Left ventricle myocardium superior (tissue), 1 donor: ENCODE measurements at regions not wholly inside any gene's neighbourhood (a gene's known extent, or its start where the extent isn't known, plus 50 kb on each side); places are given as distances from the start of the nearest gene placed in this dataset.
A peak's percentile ranks its signal among the peaks of the same experiment; 100 is the strongest.
"Not testable (repeated sequence)": the region's sequence is repeated elsewhere in the genome, so short reads cannot be mapped to it uniquely, and the experiment has no call there.

Source experiments
- ATAC-seq: fragments of 200-7000 bp; cut with Tn5 transposase; one replicate; pipeline ENCODE4 v1.9.1; 2020; ENCODE audit warnings: mild to moderate bottlenecking, moderate library complexity
- DNase-seq: peaks from one replicate; pipeline ENCODE4 v3.0.0-alpha.2; 2020
- intact Hi-C: fragments of 100-400 bp; cut with micrococcal nuclease; formaldehyde crosslinking; loops from one replicate; pipeline ENCODE4 v1.11.0; 2022
- donor health status: DM: no; HTN: yes; CAD: no; lungs with severe emphysema.

DNA sequence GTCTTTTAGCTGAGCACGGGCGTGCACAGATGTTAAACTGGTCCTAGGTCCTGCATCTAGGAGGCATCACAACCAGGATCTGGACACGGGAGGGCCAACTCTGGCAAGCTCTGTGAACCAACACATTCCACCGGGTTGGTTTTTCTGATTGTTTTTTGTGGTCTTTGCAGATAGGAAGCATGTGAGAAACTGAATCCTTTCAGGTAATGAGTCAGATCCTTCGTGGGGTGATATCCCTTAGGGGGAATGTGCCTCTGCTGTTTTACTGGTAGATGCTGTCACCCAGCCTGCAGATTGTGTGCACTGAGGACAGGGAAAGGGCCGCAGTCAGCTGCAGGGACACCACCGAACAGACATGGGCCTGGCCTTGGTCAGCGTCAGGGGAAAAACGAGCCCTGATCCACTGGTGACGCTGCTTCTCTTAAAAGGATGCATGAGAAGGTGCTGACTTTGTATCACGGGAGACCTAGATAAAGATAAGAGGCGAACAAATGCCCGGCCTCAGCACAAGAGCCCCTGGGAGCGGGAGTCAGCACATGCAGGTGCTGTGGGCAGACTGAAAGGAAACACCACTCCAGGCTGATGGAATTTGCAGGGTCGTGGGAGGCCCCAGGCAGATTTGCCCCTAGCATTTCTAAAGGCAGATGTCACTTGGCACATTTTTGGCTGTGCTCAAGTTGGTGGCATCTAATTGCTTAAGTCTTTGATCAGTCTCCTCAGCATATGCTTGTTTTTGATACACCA lies 51.1 kb downstream of the DOP1B start:
- ATAC-seq (no peak), DNase-seq (no peak)
- intact Hi-C loops: loop anchor here (5.0 kb wide), 1 partner anchor 65 kb away; no protein-coding TSS in a partner anchor

DNA sequence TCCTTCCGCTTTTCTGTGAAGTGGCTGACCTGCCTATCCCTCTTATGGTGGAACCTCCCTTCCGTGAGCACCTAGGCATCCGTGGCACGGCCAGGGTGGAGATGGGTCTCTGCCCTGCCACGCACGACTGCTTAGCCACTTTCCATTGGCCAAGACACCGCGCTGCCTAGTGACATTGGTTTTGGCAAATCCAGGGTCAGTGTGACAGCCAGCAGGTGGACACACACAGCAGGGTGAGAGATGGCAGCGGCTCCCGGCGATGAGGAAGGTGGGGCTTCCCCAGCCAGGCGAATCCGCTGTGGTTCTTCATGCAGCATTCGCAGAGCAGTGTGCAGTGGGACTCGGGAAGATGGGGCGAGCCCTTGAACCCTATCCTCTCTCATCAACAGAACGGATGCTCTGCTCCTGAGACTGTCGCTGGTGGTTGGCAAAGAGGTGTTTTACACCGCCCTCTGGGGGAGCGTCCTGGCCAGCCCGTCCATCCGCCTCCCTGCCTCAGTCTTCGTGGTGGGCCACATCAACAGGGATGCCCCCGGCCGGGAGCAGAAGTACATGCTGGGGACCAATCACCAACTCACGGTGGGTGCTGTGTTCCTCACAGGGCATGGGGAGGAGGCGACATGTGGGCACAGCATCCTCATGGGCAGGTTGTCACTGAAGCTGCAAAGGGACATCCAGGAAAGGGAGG lies 51.8 kb downstream of the DOP1B start:
- intact Hi-C loops: loop anchor here (5.0 kb wide), 1 partner anchor 66 kb away; no protein-coding TSS in a partner anchor
- no peak for ATAC-seq
- DNase-seq: no peak

DNA sequence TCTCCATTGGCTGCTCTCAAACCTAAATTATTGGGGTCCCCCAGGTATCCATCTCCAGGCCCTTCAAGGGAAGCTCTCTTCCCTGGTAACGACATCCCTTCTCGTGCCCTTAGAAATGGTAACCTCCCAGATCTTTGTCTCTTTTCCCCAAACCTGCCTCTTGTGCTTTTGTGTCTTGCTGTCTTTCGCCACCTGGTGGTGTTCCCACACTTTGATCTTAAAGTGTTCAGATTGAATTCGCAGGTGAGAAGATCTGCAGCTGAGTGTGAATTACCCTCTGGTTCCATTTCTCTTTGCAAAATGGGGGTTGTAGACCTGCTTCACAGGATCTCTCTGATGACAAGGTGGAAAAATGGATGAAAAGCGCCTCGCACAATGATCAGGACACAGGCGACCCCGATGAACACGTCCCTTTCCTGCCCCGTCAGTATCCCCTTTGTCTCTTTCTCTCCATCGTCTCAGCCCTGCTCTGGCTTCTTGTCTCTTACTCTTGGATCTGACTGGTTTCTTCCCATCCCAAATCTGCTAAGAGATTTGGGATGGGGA lies 53.1 kb downstream of the DOP1B start:
- ATAC-seq (no peak), DNase-seq (no peak)

DNA sequence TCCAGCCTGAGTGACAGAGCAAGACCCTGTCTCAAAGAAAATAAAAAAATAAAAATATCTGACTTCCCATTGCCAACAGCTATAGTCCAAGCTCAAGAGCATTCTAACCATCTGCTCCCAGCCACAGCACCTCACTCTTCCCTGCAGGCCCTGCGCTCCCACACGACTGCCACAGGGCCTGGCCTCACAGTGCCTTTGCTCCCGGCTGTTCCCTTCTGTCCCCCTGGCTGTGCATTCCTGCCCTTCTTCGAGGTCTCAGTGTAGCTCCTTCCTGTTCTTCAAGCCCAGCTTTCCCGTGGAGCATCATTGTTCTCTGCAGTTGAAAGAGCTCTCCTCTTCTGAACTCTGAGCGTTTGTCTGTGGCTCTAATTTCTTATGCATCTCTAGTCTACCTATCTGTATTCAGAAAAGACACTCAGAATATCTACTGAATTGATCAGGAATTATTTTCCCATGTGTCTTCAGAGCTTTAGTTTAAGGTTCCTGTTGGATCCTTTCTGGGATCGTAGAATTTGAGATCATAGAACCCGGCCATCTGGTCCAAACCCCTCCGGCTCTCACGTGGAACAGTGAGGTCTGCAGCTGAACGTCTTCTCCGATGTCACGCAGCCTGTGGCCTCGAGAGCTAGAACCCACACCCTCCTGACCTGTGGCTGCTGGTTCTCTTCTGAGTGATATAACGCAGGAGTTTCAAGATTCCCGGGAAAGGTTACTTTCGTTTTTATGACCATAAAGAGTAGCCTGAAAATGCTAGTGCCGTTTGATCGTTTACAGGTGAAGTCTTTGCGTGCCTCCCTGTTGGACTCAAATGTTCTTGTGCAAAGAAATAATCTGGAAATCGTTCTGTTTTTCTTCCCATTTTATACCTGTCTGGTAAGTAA lies 54.4 kb downstream of the DOP1B start:
- intact Hi-C loops: no loop called here
- ATAC-seq (no peak), DNase-seq (no peak)

More for the DNA sequence above, 53.1 kb downstream of the DOP1B start:
- intact Hi-C loops: loop anchor here (5.0 kb wide), 1 partner anchor 67 kb away; no protein-coding TSS in a partner anchor

DNA sequence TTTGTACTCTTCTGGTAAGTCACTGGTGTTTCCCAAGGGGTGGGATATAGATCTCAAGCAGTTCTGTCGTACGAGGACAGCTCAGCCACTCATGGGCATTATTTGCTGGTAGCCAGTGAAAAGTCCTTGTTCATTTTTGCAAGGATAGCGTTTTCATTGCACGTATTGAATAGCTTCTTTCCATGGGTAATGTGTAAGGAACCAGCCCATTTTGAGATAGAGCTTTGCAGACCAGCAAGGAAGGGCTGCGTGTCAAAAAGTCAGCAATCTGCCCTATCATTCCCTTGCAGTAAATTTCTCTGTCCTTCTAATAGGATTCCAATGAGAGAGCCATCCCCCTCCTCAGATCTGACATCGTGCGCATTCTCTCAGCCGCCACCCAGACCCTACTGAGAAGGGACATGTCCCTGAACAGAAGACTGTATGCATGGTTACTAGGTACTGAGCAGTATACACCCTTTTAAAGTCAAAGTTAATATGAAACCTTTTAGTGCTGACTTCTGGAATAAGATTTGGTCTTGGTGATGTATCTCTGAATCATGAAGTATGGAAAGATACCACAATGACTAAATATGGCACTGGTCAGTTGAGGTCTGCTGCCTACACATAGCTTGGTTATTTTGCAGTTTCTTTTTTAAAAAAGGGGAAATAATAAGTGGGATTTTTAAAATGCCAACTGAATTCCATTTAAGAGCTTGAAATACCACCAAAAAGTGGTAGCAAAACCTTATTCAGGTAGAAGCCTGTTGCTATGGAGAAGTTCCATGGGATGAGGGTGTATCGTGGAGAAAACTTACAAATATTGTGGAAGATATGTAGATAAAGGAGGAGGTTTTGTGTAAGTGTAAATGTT lies 55.3 kb downstream of the DOP1B start:
- DNase-seq (no peak), ATAC-seq (no peak)
- intact Hi-C loops: no loop called here

DNA sequence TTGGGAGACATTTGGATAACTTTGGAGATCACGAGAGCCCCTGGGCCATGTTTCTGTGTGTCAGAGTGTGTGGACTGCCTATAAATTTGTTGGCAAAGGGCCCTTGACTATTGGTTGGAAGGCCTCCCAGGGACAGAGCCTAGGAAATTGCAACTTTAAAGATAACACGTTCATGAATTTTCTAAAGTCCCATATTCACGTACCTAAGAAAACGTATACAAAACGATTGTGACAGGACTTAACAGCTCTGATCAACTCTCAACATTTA lies 55.8 kb downstream of the DOP1B start:
- no peak for ATAC-seq
- no peak for DNase-seq
- intact Hi-C loops: no loop called here

DNA sequence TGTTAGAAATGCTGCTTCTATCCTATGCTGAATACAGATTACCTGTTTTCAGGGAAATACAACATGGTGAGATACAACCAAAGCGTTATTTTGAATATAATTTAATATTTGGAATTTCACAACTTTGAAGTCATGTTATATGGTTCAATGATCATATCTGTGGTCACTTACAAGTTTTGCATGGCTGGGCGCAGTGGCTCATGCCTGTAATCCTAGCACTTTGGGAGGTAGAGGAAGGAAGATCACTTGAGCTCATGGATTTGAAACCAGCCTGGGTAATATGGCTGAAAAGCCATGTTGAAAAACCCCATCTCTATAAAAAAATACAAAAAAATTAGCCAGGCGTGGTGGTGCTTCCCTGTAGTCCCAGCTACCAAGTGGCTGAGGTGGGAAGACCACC lies 57.9 kb downstream of the DOP1B start:
- intact Hi-C loops: no loop called here
- no peak for ATAC-seq
- no peak for DNase-seq

DNA sequence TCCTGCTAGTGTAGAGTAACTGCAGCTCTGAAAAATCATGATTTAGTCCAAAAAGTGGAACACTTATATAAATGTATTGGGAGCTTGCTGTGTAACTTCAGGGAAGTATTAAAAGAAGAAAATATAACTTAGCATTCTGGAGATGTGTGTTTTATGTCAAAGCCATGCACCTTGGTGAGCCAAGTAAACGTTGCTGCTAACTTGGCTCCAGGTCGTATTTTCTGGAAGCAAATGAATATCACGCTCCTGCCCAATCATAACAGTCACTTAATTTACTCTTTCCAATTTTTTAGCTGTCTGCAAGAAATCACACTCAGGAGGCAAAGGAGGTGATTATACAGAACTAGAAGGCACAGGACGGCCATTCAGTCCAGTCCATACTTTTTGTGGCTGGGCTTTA lies 61.1 kb downstream of the DOP1B start:
- intact Hi-C loops: no loop called here
- DNase-seq (no peak), ATAC-seq (no peak)

DNA sequence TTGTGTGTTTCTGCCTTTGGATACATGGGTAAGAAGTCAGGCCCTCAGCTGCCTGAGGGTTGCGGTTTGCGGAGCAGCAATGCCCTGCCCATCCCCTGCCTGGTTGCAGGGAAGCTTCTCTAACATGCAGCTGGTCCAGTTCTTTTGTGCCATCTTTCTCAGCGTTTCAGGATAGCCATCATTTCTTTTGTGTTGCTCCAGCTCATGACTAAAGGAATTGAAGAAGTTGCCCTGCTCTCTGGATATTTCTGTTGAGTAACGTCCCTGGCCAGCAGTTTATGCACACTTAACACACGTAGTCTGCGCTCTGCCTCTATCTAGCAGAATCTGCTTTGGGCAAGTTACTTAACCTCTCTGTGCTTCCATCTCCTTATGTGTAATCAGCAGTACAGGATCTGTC lies 62.1 kb downstream of the DOP1B start:
- intact Hi-C loops: no loop called here
- ATAC-seq: no peak
- no peak for DNase-seq

DNA sequence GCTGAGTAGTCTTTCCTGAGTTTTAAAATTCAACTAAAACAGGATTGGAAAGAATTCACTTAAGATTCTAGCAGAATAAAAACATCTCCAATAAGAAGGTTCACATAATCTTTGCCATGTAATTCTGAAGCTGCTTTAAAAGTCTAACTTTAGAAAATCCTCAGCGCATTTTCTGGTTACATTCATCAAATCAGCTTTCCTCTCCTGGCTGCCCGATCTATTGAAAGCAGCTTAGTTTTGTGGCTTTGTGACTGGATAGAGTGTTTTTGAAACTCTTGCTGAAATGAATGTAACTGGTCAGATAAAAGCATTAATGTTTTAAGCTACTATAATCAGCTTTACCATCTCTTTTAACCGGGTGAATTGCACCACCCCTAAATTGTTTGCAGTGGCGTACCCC lies 66.8 kb downstream of the DOP1B start:
- intact Hi-C loops: no loop called here
- DNase-seq: no peak
- ATAC-seq: no peak

DNA sequence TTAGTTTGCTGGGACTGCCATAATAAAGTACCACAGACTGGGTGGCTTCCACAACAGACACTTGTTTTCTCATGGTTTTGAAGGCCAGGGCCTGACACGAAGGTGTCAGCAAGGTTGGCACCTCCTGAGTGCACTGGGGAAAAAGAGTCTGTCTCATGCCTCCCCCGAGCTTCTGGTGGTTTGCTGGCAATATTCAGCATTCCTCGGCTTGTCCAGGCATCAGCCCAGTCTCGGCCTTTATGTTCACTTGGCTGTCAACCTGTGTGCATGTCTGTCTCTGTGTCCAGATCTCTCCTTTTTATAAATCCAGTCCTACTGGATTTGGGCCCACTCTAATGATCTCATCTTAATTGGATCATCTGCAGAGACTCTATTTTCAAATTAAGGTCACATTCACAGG lies 72.6 kb downstream of the DOP1B start:
- intact Hi-C loops: no loop called here
- DNase-seq (no peak), ATAC-seq (peak; percentile 34)

DNA sequence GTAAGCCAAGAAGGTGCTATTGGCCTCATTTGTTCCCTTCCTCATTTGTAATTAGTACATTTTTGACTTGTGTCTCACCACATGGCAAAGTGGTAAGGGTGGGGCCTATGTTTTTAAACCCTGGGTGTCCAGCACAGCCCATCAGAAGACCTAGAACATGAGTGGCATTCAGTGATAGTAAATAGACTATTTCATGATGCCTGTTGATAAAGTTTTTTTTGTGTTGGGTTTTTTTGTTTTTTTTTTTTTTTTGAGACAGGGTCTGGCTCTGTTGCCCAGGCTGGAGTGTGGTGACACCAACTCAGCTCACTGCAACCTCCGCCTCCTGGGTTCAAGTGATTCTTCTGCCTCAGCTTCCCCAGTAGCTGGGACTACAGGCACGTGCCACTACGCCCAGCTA lies 74.8 kb downstream of the DOP1B start:
- ATAC-seq, DNase-seq, intact Hi-C loops: not testable (repeated sequence)

DNA sequence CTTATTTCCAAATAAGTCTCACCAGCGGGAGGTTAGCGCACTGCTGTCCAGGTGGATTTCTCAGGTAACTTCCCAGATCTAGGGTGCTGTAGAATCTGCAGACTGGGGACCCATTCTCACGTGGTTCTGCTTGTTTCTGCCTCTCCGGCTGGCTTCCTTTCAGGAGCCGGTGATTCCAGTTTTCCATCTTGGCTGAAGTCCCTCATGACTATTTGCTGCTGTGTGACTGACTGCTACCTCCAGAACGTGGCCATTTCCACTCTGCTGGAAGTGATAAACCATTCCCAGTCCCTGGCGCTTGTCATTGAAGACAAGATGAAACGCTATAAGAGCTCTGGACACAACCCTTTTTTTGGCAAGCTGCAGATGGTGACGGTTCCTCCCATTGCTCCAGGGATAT lies 76.0 kb downstream of the DOP1B start:
- DNase-seq (no peak), ATAC-seq (peak; percentile 63)
- intact Hi-C loops: no loop called here

DNA sequence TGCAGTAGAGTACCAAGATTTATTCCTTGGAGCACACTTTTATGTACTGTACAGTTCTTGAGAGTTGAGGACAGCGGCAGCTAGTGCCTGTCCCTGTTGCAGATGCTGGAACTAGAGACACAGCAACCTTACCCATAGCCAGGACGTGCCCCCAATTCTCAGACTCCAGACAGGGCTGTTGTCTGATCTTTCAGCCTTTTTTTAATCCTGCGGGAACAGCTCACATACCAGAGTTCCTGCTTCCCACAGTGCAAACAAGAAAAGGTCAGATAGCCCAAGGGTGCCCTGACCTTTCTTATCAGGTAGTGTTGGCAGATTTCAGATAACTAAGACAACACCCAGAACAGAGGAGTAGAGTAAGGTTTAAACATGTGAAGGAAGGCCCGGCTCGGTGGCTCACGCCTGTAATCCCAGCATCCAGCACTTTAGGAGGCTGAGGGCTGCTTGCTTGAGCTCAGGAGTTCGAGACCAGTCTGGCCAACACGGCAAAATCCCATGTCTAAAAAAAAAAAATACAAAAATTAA lies 78.5 kb downstream of the DOP1B start:
- no peak for DNase-seq
- intact Hi-C loops: no loop called here
- peak; percentile 69 for ATAC-seq

DNA sequence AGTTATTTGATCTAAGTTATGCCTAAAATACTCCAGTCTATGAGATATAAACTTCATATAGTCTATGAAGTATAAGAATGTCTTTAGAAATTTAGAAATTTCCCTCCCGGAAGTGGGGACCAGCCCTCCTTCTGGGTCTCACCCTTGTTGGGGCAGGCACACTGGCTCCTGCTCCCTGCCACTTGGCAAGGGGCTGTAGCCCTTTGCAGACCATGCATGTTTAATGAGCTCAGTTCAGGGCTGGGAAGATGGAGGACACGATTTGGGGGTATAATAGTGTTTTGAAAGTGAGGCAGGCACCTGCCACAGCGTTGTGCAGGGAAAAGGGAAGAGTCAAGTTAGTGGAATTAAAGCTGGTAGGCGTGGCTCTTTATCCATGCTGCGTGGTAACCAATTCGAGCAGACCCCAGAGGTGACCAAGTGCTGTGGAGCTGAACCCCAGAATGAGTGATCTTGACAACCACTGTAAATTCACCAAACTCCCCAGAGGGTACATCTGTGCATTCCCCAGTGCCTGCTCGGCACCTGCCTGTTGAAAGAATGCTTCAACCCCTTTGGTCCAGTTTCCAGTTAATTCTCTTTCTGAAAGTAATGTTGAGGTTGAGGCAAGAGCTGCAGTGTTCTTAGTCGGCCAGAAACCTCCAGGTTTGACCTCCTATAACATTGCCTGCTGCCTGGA lies 79.6 kb downstream of the DOP1B start:
- intact Hi-C loops: no loop called here
- DNase-seq (no peak), ATAC-seq (no peak)

DNA sequence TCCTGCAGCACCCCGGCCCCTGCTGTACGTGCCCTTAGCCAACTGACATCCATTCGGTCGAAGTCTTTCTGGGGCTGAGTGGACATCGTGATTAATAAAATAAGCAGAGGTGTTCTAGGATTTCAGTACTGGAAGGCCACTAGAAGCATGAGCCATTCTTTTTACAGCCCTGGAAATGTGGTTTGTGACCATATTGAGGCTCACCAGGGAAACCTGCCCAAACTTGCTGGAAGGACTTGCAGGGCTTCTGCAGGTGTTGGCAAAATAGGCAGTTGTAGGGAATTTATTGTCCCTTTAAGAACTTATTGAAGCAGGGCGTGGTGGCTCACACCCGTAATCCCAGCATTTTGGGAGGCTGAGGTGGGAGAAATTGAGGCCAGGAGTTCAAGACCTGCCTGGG lies 80.8 kb downstream of the DOP1B start:
- intact Hi-C loops: no loop called here
- ATAC-seq (no peak), DNase-seq (no peak)

DNA sequence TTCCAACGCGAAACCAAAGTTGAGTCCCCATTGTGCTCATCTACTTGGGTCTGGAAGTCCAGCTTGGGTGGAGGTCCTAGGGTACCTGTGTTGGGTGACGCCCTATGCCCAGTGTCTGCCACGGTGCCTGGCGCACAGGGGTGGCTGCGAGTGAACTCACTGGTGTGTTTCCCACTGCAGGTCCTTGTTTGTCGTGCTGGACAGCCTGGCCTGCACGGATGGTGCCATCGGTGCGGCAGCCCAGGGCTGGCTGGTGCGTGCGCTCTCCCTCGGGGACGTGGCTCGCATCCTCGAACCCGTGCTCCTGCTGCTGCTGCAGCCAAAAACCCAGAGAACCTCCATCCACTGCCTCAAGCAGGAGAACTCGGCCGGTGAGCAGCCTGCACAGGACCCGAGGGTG lies 80.4 kb upstream of the MORC3 start:
- DNase-seq (no peak), ATAC-seq (no peak)
- intact Hi-C loops: no loop called here

DNA sequence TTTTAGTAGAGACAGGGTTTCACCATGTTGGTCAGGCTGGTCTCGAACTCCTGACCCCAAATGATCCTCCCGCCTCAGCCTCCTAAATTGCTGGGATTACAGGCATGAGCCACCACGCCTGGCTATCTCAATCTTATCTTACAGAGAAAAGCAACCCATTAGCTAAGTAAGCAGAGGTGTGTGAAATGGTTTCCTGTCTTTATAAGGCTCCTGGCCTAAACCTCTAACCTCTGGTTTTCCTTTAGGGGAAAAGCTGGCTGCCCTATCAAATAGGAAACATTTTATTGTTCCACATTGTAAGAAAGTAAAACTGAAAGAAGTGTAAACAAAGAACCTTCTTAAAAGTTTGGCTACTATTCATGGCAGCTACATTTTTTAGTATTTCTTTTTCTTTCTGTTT lies 78.3 kb upstream of the MORC3 start:
- DNase-seq: no peak
- no peak for ATAC-seq
- intact Hi-C loops: no loop called here
